ENCODE measurements at regions not wholly inside any gene's neighbourhood (a gene's known extent, or its start where the extent isn't known, plus 50 kb on each side); places are given as distances from the start of the nearest gene placed in this dataset.
"Not testable (repeated sequence)": the region's sequence is repeated elsewhere in the genome, so short reads cannot be mapped to it uniquely, and the experiment has no call there.

DNA sequence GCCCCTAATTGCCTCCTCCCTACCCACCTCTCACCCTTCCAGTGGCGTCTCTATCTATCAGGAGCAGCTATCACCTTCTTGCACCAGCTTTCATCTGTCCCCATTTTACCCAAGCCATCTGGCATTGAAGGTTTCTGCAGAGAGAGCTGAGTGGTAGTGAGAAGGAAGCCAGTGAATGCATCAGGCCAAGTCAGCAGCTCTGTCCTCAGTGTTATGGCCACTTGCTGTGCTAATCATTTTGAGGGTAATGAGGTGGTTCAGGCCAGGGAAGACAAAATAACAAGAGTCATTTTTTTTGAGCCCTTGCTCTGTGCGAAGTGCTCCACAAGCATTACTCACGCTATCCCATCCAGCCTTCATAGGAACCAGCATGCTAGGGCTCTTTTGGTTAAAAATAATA lies 164.7 kb downstream of the SUDS3 start:
- intact Hi-C loops (cut with micrococcal nuclease) = no loop called here
- Mint-ChIP-seq H3K4me1 (no peaks in the 10 kb centered on the region), H3K27ac (no peak overlapping the region), H3K4me3 (no peak overlapping the region), H3K9me3 (no peaks in the 10 kb centered on the region), H3K36me3 (no peaks in the 10 kb centered on the region), H3K27me3 (ENCODE audit: low read depth in 2 of 2) (no peaks in the 10 kb centered on the region)
- Histone ChIP-seq H3K27me3 (ENCODE audit: control insufficient read depth, insufficient read depth, low read length) (no peaks in the 10 kb centered on the region), H3K27ac (ENCODE audit: low read length) (no peak overlapping the region), H3K4me3 (ENCODE audit: low read length) (no peak overlapping the region), H3K36me3 (ENCODE audit: control insufficient read depth, insufficient read depth, low read length) (no peaks in the 10 kb centered on the region), H3K4me1 (ENCODE audit: control insufficient read depth, insufficient read depth, low read length) (no peaks in the 10 kb centered on the region), H3K9me3 (ENCODE audit: control insufficient read depth, insufficient read depth, low read length) (no peaks in the 10 kb centered on the region)
- DNase-seq (no peak), ATAC-seq (no peak)
- WGBS (ENCODE audit: insufficient coverage) = 62% methylated on average over 2 of the region's 3 CpGs
- TF ChIP-seq, protein P1, sequence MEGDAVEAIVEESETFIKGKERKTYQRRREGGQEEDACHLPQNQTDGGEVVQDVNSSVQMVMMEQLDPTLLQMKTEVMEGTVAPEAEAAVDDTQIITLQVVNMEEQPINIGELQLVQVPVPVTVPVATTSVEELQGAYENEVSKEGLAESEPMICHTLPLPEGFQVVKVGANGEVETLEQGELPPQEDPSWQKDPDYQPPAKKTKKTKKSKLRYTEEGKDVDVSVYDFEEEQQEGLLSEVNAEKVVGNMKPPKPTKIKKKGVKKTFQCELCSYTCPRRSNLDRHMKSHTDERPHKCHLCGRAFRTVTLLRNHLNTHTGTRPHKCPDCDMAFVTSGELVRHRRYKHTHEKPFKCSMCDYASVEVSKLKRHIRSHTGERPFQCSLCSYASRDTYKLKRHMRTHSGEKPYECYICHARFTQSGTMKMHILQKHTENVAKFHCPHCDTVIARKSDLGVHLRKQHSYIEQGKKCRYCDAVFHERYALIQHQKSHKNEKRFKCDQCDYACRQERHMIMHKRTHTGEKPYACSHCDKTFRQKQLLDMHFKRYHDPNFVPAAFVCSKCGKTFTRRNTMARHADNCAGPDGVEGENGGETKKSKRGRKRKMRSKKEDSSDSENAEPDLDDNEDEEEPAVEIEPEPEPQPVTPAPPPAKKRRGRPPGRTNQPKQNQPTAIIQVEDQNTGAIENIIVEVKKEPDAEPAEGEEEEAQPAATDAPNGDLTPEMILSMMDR (IDR thresholded peaks at IDR 0.05) = no peak

DNA sequence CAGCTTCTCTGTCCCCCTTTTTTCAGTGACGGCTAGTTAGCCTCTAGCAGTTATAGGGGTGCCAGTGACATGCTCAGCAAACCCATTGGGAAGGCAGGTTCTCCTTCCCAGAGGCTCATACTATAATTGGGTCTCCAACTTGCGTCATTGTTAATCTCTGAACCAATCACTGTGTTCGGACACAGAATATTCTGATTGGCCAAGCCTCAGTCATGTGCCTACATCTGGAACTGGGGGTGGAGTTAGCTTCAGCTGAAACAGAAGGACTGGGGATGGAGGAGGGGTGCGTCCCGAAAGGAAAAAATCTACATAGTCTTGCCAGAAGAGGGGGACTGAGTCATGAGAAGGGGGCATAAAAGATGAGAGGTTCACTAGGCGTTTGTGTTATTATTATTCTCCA lies 165.6 kb downstream of the SUDS3 start:
- H3K4me3 Mint-ChIP-seq = no peak overlapping the region
- 86% methylated on average over 5 of the region's 6 CpGs for WGBS (ENCODE audit: insufficient coverage)

DNA sequence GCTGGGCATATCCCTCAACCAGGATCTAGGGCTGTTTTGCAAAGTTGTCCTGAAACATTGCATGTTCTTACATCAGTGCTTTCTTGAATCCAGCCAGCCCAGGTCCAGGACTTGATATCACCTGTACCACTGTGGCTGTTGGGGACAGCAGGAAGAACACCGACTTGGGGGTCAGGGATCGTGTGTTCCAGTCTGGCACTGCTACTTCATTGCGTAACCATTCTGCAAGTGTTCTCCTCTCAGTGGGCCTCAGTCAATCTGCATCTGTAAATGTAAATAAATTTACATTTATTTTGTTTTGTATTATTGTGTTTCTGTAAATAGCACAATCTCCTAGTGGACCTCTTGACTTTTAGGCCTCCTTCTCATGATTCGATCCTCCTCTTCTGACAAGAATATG lies 167.3 kb downstream of the SUDS3 start:
- Histone ChIP-seq H3K9me3 (ENCODE audit: control insufficient read depth, insufficient read depth, low read length) (no peaks in the 10 kb centered on the region), H3K27me3 (ENCODE audit: control insufficient read depth, insufficient read depth, low read length) (no peaks in the 10 kb centered on the region), H3K36me3 (ENCODE audit: control insufficient read depth, insufficient read depth, low read length) (no peaks in the 10 kb centered on the region), H3K27ac (ENCODE audit: low read length) (no peak overlapping the region), H3K4me3 (ENCODE audit: low read length) (no peak overlapping the region), H3K4me1 (ENCODE audit: control insufficient read depth, insufficient read depth, low read length) (no peaks in the 10 kb centered on the region)
- ATAC-seq (no peak), DNase-seq (no peak)
- intact Hi-C loops (cut with micrococcal nuclease) = no loop called here
- Mint-ChIP-seq H3K36me3 (no peaks in the 10 kb centered on the region), H3K4me1 (no peaks in the 10 kb centered on the region), H3K4me3 (no peak overlapping the region), H3K27me3 (ENCODE audit: low read depth in 2 of 2) (no peaks in the 10 kb centered on the region), H3K9me3 (peaks cover 0 to 3% of the 10 kb centered on the region in 2 donors), H3K27ac (no peak overlapping the region)
- WGBS (ENCODE audit: insufficient coverage) = 87% methylated on average over 4 of the region's 4 CpGs
- TF ChIP-seq, protein P1 (IDR thresholded peaks at IDR 0.05) = no peak

More for the DNA sequence above, 165.6 kb downstream of the SUDS3 start:
- H3K9me3 ChIP-seq (ENCODE audit: control insufficient read depth, insufficient read depth, low read length) = no peaks in the 10 kb centered on the region
- no peak for ATAC-seq
- H3K36me3 Mint-ChIP-seq = no peaks in the 10 kb centered on the region
- no peak for DNase-seq
- H3K4me1 Mint-ChIP-seq = no peaks in the 10 kb centered on the region
- no peak overlapping the region for H3K27ac ChIP-seq (ENCODE audit: low read length)
- H3K4me3 ChIP-seq (ENCODE audit: low read length) = no peak overlapping the region
- no peaks in the 10 kb centered on the region for H3K4me1 ChIP-seq (ENCODE audit: control insufficient read depth, insufficient read depth, low read length)
- H3K9me3 Mint-ChIP-seq = peaks cover 0 to 2% of the 10 kb centered on the region in 2 donors
- TF ChIP-seq, protein P1 (IDR thresholded peaks at IDR 0.05) = no peak
- H3K27ac Mint-ChIP-seq = no peak overlapping the region
- no peaks in the 10 kb centered on the region for H3K27me3 Mint-ChIP-seq (ENCODE audit: low read depth in 2 of 2)
- no peaks in the 10 kb centered on the region for H3K27me3 ChIP-seq (ENCODE audit: control insufficient read depth, insufficient read depth, low read length)
- no peaks in the 10 kb centered on the region for H3K36me3 ChIP-seq (ENCODE audit: control insufficient read depth, insufficient read depth, low read length)
- intact Hi-C loops (cut with micrococcal nuclease) = no loop called here

DNA sequence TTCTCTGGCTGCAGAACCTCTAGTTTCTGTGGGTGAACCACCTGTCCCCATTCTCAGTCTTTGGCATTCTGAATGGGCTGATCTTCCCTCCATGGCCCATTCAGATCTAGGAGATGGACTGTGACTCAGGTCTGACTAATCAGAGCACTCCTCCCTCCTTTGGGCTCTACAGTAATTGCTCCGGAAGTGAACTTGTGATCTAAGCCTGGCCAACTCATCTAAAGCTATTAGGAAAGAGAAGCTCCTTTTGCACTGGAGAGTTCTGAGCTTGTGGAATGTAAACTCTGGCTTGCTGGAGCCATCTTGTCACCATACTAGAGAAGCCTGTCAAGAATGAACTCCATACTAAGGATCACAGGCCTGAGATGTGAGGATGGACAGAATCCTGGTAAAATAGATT lies 168.2 kb downstream of the SUDS3 start:
- H3K36me3 Mint-ChIP-seq = no peaks in the 10 kb centered on the region
- H3K9me3 ChIP-seq (ENCODE audit: control insufficient read depth, insufficient read depth, low read length) = no peaks in the 10 kb centered on the region
- no peaks in the 10 kb centered on the region for H3K36me3 ChIP-seq (ENCODE audit: control insufficient read depth, insufficient read depth, low read length)
- TF ChIP-seq, protein P1 (IDR thresholded peaks at IDR 0.05) = no peak
- H3K9me3 Mint-ChIP-seq = peaks cover 0 to 3% of the 10 kb centered on the region in 2 donors
- no peak overlapping the region for H3K4me3 ChIP-seq (ENCODE audit: low read length)
- no peak overlapping the region for H3K27ac ChIP-seq (ENCODE audit: low read length)
- no peaks in the 10 kb centered on the region for H3K4me1 ChIP-seq (ENCODE audit: control insufficient read depth, insufficient read depth, low read length)
- DNase-seq (no peak), ATAC-seq (no peak)
- intact Hi-C loops (cut with micrococcal nuclease) = no loop called here
- no peak overlapping the region for H3K27ac Mint-ChIP-seq
- no peak overlapping the region for H3K4me3 Mint-ChIP-seq
- no peaks in the 10 kb centered on the region for H3K27me3 Mint-ChIP-seq (ENCODE audit: low read depth in 2 of 2)
- no peaks in the 10 kb centered on the region for H3K4me1 Mint-ChIP-seq
- WGBS (ENCODE audit: insufficient coverage) = no CpG with 5 or more reads among the region's 1 CpG
- H3K27me3 ChIP-seq (ENCODE audit: control insufficient read depth, insufficient read depth, low read length) = no peaks in the 10 kb centered on the region

DNA sequence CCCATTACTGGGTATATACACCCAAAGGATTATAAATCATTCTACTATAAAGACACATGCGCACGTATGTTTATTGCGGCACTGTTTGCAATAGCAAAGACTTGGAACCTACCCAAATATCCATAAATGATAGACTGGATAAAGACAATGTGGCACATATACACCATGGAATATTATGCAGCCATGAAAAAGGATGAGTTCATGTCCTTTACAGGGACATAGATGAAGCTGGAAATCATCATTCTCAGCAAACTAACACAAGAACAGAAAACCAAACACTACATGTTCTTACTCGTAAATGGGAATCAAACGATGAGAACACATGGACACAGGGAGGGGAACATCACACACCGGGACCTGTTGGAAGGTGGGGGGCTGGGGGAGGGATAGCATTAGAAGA lies 171.3 kb downstream of the SUDS3 start:
- WGBS (ENCODE audit: insufficient coverage) = 100% methylated on average over 6 of the region's 6 CpGs
- H3K9me3 ChIP-seq (ENCODE audit: control insufficient read depth, insufficient read depth, low read length); H3K4me3 Mint-ChIP-seq; H3K27me3 ChIP-seq (ENCODE audit: control insufficient read depth, insufficient read depth, low read length); DNase-seq; intact Hi-C loops (cut with micrococcal nuclease); H3K9me3 Mint-ChIP-seq; H3K27ac ChIP-seq (ENCODE audit: low read length); H3K4me1 ChIP-seq (ENCODE audit: control insufficient read depth, insufficient read depth, low read length); H3K36me3 Mint-ChIP-seq; ATAC-seq; H3K4me1 Mint-ChIP-seq; H3K27me3 Mint-ChIP-seq (ENCODE audit: low read depth in 2 of 2); H3K4me3 ChIP-seq (ENCODE audit: low read length); H3K36me3 ChIP-seq (ENCODE audit: control insufficient read depth, insufficient read depth, low read length); H3K27ac Mint-ChIP-seq: not testable (repeated sequence)

Data from natural killer cell (primary cell).